ENCODE measurements at regions not wholly inside any gene's neighbourhood (a gene's known extent, or its start where the extent isn't known, plus 50 kb on each side); places are given as distances from the start of the nearest gene placed in this dataset.

DNA sequence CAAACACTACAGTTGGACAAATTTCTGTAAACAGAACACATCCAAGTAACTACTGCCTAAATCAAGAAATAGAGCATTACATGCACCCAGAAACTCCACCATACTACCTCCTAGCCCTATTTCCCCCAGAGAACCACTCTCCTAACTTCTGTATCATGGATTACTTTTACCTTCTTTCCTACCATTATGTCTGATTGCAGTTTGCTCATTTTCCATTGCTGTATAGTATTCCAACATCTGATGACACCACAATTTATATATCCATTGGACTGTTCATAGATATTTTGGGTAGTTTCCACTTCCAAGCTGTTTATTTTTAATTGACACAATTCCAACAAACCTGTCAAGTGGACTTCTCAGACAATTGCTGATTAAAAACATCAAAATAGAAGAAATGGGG is 271.1 kb downstream of the CDC5L start:
- H3K4me1 Mint-ChIP-seq (ENCODE audit: low read depth), result peaks cover 19% of the 10 kb centered on the region
- no peaks in the 10 kb centered on the region for H3K9me3 Mint-ChIP-seq
- no peak overlapping the region for H3K27ac Mint-ChIP-seq
- no peak overlapping the region for H3K4me3 Mint-ChIP-seq
- no peak for DNase-seq
- H3K36me3 Mint-ChIP-seq (ENCODE audit: low read depth), result no peaks in the 10 kb centered on the region
- H3K27me3 Mint-ChIP-seq, result no peaks in the 10 kb centered on the region

DNA sequence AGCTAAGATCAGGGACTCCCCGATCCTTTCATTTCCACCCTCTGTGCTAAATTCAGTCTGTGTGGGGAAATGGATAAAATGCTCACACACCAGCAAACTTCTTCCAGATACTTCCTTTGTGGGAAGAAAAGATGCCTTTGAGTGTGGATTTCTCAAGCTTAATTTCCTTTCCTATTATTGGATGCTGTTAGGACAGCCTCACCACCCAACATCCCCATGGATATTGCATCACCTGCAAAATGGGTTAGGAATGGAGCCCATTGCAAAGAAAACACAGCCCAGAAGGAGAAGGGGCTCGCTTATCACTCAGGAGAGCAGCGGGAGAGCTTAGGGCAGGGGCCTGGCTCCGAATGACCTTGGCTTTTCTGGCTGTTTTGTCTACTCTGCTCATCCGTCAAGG is 272.2 kb downstream of the CDC5L start:
- DNase-seq, result no peak
- H3K27me3 Mint-ChIP-seq, result no peaks in the 10 kb centered on the region
- no peaks in the 10 kb centered on the region for H3K9me3 Mint-ChIP-seq
- H3K4me3 Mint-ChIP-seq, result no peak overlapping the region
- peaks cover 15% of the 10 kb centered on the region for H3K4me1 Mint-ChIP-seq (ENCODE audit: low read depth)
- H3K27ac Mint-ChIP-seq, result no peak overlapping the region
- H3K36me3 Mint-ChIP-seq (ENCODE audit: low read depth), result no peaks in the 10 kb centered on the region

DNA sequence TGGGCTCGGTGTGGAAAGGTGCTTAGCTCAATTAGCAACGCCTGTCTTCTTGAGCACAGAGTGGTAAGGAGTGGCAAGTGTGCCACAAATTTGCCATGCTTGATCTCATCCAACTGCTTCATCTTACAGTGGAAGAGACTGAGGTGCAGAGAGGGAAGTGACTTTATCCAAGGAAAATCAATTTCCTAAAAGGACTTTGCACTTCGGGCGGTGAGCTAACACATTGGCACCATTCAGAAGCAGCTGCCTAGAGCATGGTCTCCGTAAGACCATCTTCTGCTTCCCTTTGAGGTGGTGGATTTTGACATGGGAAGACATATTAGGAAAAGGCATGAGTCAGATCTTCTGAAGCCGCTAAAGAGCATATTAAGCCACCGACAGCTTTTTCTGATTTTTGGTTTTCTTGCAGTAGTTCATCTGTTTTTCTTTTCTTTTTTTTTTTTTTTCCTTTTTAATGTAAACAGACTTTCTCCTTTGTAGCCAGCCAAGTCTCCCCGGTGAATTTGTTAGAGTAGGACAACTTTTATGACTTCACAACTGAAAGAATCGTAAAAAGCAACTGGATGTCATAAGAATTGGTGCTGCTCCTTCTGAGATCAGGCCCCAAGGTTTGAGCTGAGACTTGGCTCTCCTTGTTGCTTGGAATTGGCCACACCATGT is 273.2 kb downstream of the CDC5L start:
- Mint-ChIP-seq H3K27me3 (no peaks in the 10 kb centered on the region), H3K9me3 (no peaks in the 10 kb centered on the region), H3K36me3 (ENCODE audit: low read depth) (no peaks in the 10 kb centered on the region), H3K4me3 (no peak overlapping the region), H3K4me1 (ENCODE audit: low read depth) (peaks cover 7% of the 10 kb centered on the region), H3K27ac (no peak overlapping the region)
- DNase-seq, result no peak

GRCh38 chr6:44661221-44662008 is 273.9 kb downstream of the CDC5L start:
- H3K27ac Mint-ChIP-seq, result no peak overlapping the region
- no peak for DNase-seq
- H3K4me1 Mint-ChIP-seq (ENCODE audit: low read depth), result peaks cover 7% of the 10 kb centered on the region

DNA sequence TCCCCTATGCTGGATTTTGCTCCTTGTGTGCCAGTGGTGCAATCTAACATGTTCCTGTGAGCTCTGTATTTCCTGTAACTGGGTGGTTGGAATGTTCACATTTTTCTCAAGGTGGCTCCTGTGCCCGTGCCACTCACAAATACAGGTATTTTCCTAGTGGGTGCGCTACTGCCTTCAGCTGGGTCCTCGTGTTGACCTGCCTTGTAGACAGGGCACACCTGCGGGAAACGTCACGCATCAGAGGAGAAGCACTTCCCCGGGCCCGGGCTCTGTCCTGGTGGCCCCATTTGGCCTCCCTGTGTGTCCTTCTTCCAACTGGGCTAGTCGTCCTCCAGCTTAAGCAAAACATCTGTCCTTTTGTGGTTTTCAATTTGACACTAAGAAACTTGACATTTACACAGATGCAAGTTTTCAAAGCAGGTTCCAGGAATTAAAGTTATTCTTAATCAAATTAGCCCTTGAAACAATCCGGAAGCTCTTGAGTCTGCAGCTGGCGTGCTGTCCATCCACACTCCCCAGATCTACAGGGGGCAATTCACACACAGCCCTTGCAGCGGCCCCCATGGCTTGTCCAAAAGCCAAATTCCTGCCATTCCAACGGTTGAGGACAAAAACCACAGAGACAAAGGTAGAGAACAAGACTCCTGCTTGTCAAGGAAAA is 275.1 kb downstream of the CDC5L start:
- no peak overlapping the region for H3K27ac Mint-ChIP-seq
- no peaks in the 10 kb centered on the region for H3K36me3 Mint-ChIP-seq (ENCODE audit: low read depth)
- H3K9me3 Mint-ChIP-seq, result no peaks in the 10 kb centered on the region
- no peaks in the 10 kb centered on the region for H3K27me3 Mint-ChIP-seq
- H3K4me1 Mint-ChIP-seq (ENCODE audit: low read depth), result peaks cover 7% of the 10 kb centered on the region
- no peak overlapping the region for H3K4me3 Mint-ChIP-seq
- DNase-seq, result no peak

More at GRCh38 chr6:44661221-44662008, 273.9 kb downstream of the CDC5L start:
- H3K27me3 Mint-ChIP-seq, result no peaks in the 10 kb centered on the region
- no peaks in the 10 kb centered on the region for H3K9me3 Mint-ChIP-seq
- H3K4me3 Mint-ChIP-seq, result no peak overlapping the region
- no peaks in the 10 kb centered on the region for H3K36me3 Mint-ChIP-seq (ENCODE audit: low read depth)

- H3K27ac Mint-ChIP-seq, result no peak overlapping the region
- H3K4me3 Mint-ChIP-seq, result no peak overlapping the region
- H3K4me1 Mint-ChIP-seq (ENCODE audit: low read depth), result peaks cover 7% of the 10 kb centered on the region
- H3K36me3 Mint-ChIP-seq (ENCODE audit: low read depth), result no peaks in the 10 kb centered on the region
- DNase-seq, result no peak
- H3K9me3 Mint-ChIP-seq, result no peaks in the 10 kb centered on the region
- no peaks in the 10 kb centered on the region for H3K27me3 Mint-ChIP-seq
Observed at GRCh38 chr6:44663860-44664634, 276.5 kb downstream of the CDC5L start.

DNA sequence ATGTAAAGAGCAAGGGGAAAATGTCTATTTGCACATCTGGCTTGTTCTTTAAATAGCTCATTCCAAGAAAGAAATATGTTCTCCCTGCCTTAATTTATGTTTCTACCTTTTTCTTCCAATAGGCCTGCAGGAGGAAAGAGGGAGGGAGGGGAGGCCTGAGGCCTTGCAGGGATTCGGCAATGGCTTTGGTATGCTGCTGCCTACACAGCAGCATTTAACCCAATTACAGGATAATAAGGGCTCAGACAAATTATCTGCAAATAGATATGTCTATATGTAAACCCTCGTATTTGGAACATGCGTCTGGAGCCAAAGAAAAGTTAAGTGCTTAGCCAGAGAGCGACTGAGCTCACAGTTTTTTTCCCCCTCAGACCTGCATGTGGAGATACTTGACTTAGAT is 277.2 kb downstream of the CDC5L start:
- no peak for DNase-seq
- no peak overlapping the region for H3K4me3 Mint-ChIP-seq
- no peaks in the 10 kb centered on the region for H3K36me3 Mint-ChIP-seq (ENCODE audit: low read depth)
- no peaks in the 10 kb centered on the region for H3K27me3 Mint-ChIP-seq
- no peak overlapping the region for H3K27ac Mint-ChIP-seq
- peaks cover 7% of the 10 kb centered on the region for H3K4me1 Mint-ChIP-seq (ENCODE audit: low read depth)
- no peaks in the 10 kb centered on the region for H3K9me3 Mint-ChIP-seq

DNA sequence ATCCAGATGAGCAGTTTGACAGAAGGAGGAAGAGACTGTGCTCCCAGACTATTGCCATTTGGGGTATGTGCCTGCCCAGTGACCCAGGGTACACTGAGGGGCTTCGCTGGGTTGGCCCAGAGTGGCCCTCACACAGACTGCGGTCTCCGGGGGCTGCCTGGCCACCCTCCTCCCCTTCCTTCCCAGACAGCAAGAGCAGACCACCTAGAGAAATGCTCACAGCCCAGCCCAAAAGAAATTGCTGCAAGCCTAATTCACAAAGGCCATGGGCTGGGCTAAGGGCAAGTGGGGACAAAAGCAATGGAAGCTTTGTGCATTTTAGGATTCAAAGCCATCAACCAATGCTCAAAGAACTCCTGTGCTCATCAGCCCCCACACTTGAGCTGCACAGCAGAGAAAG is 277.6 kb downstream of the CDC5L start:
- Mint-ChIP-seq H3K36me3 (ENCODE audit: low read depth) (no peaks in the 10 kb centered on the region), H3K27me3 (no peaks in the 10 kb centered on the region), H3K4me3 (no peak overlapping the region), H3K27ac (no peak overlapping the region), H3K9me3 (no peaks in the 10 kb centered on the region), H3K4me1 (ENCODE audit: low read depth) (peaks cover 7% of the 10 kb centered on the region)
- DNase-seq, result no peak

DNA sequence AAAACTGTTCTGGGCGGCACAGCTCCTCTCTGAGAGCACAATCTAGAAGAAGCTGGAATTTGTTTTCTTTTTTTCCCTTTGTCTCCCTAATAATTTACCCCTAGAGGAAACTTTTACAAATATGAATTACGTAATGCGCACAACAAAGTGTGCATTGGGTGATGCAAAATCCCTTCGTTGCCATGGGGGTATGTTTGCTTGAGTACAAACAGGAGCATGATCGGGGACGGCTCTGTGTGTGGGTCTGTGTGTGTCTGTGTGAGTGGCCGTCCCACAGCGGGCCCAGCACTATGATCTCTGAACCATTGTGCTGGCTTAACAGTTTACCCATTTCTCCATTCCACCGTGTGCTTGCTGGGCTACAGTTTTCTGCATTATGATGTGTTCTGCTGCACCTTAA is 278.2 kb downstream of the CDC5L start:
- Mint-ChIP-seq H3K36me3 (ENCODE audit: low read depth) (no peaks in the 10 kb centered on the region), H3K4me3 (no peak overlapping the region), H3K9me3 (no peaks in the 10 kb centered on the region), H3K4me1 (ENCODE audit: low read depth) (peaks cover 7% of the 10 kb centered on the region), H3K27me3 (no peaks in the 10 kb centered on the region), H3K27ac (no peak overlapping the region)
- no peak for DNase-seq

- no peak overlapping the region for H3K4me3 Mint-ChIP-seq
- H3K27me3 Mint-ChIP-seq, result no peaks in the 10 kb centered on the region
- H3K27ac Mint-ChIP-seq, result no peak overlapping the region
- no peak for DNase-seq
- H3K36me3 Mint-ChIP-seq (ENCODE audit: low read depth), result no peaks in the 10 kb centered on the region
- H3K9me3 Mint-ChIP-seq, result no peaks in the 10 kb centered on the region
- peaks cover 7% of the 10 kb centered on the region for H3K4me1 Mint-ChIP-seq (ENCODE audit: low read depth)
Observed at GRCh38 chr6:44666324-44666723, 278.8 kb downstream of the CDC5L start.

DNA sequence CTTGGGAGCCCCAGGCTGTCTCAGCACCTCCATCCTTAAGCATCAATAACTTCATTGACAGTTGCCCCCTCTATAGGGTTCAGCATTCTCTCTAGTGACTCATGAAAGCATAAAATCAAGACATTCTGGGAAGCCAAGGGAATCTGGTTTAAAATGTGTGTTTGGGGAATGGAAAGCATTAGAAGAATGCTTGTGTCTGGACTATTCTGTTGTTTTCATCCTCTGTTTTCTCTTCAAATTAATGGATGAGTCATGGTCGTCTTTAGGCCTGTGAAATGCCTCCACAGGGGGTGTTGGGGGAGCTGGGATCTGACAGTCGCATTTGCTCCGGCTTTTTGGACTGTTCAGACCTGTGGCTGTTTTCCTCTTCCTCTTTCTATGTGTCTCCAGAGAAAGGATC is 279.7 kb downstream of the CDC5L start:
- peaks cover 5% of the 10 kb centered on the region for H3K27me3 Mint-ChIP-seq
- no peak overlapping the region for H3K27ac Mint-ChIP-seq
- H3K4me3 Mint-ChIP-seq, result no peak overlapping the region
- H3K36me3 Mint-ChIP-seq (ENCODE audit: low read depth), result no peaks in the 10 kb centered on the region
- no peaks in the 10 kb centered on the region for H3K9me3 Mint-ChIP-seq
- DNase-seq, result no peak
- H3K4me1 Mint-ChIP-seq (ENCODE audit: low read depth), result peaks cover 7% of the 10 kb centered on the region

DNA sequence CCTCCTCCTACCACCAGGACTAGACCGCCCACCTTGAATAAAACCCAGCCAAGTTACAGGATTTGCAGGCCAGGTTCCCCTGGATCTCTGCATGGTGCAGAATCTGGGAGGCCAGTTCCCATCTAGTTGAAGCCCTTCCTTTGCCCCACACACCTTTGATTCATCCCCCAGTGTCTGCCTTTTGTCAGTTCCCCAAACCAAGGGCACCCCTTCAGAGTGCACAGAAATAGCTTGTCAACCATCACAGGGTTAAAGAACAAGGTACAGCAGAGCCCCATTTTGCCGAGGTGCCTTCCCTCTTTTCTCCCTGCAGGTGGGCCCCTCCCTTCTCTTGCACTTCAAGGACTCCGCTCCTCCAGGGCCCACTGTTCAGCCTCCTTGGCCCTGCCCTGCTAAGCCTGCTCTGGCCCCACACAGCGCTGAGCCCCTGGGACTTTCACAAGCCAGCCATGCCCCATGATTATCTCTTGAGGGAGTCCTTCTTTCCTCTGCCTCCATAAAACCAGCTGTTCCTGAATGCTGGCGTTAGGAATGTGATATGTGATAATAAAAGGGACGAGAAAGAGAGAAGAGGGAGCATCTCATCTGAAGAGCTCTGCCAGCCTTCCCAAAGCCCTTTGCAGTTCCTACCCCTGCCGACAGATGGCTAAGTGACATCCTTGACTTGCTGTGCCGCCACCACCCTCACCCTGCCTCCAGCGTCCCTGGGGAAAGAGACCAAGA is 280.3 kb downstream of the CDC5L start:
- H3K36me3 Mint-ChIP-seq (ENCODE audit: low read depth), result no peaks in the 10 kb centered on the region
- H3K27me3 Mint-ChIP-seq, result peaks cover 5% of the 10 kb centered on the region
- peak; percentile 60 for DNase-seq
- H3K4me1 Mint-ChIP-seq (ENCODE audit: low read depth), result peaks cover 1% of the 10 kb centered on the region
- no peak overlapping the region for H3K4me3 Mint-ChIP-seq
- no peak overlapping the region for H3K27ac Mint-ChIP-seq
- no peaks in the 10 kb centered on the region for H3K9me3 Mint-ChIP-seq

DNA sequence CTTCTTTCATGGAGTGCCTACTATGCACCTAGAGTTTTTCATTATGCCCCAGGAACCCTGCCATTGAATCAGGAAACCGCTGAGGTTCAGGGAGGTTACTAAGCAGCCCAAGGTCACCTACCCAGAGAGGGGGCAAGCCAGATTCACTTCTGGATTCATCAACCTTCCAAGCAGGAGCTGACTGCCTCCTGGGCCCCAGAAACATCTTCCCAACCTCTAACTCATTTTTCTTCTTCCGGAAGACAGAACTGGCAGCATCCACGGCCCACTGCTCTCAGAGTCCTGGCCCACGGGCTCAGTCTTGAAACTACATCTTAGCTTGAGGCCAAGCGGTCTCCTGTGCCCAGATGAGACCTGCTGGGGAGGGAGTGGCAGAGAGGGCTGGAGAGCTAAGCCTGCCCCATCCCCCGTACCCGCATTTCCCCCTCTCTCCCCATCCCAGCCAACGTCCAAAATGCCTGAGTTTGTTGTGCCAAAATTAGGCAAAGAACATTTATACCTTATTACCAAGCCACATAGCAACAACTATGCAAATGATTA is 281.0 kb downstream of the CDC5L start:
- no peak overlapping the region for H3K27ac Mint-ChIP-seq
- H3K27me3 Mint-ChIP-seq, result peaks cover 8% of the 10 kb centered on the region
- H3K4me1 Mint-ChIP-seq (ENCODE audit: low read depth), result no peaks in the 10 kb centered on the region
- H3K4me3 Mint-ChIP-seq, result no peak overlapping the region
- H3K9me3 Mint-ChIP-seq, result no peaks in the 10 kb centered on the region
- no peaks in the 10 kb centered on the region for H3K36me3 Mint-ChIP-seq (ENCODE audit: low read depth)
- DNase-seq, result no peak

Data from activated T-cell treated with anti-CD3 and anti-CD28 coated beads, Interleukin-2, amount 50 U/mL, for 24 hours (primary cell).